ENCODE measurements at regions not wholly inside any gene's neighbourhood (a gene's known extent, or its start where the extent isn't known, plus 50 kb on each side); places are given as distances from the start of the nearest gene placed in this dataset.

GRCh38 chr6:88370127-88370710 is 204.1 kb upstream of the CNR1 start:
- H3K27me3 ChIP-seq (ENCODE audit: control insufficient read depth, extremely low read depth, insufficient read depth, low read length), result peaks cover 8% of the 10 kb centered on the region
- no peak overlapping the region for H3K4me3 ChIP-seq (ENCODE audit: control insufficient read depth in 2 of 3, extremely low read depth in 1 of 3, insufficient read depth in 2 of 3, low read depth in 1 of 3, low read length in 3 of 3)
- no peak overlapping the region for H3K4me2 ChIP-seq (ENCODE audit: control insufficient read depth, extremely low read depth, insufficient read depth, low read depth, low read length)
- no peak overlapping the region for H2AFZ ChIP-seq (ENCODE audit: control insufficient read depth, low read length)
- dilution Hi-C loops (cut with MboI; ENCODE audit: extremely low pct_ligation_motif_present, low sequenced_read_pairs), result no loop called here
- no peaks in the 10 kb centered on the region for H3K36me3 ChIP-seq (ENCODE audit: control insufficient read depth in 2 of 2, extremely low read depth in 1 of 2, insufficient read depth in 2 of 2, low read length in 2 of 2)
- no peak for TF ChIP-seq CTCF (optimal IDR thresholded peaks at IDR 0.05 in 1 of 3, IDR thresholded peaks at IDR 0.05 in 1 of 3, conservative IDR thresholded peaks at IDR 0.05 in 1 of 3; ENCODE audit: extremely low read depth in 1 of 3, insufficient read depth in 2 of 3, low read length in 3 of 3)
- H3K27ac ChIP-seq (ENCODE audit: control insufficient read depth, insufficient read depth, low read length), result no peak overlapping the region
- H3K9me1 ChIP-seq (ENCODE audit: control insufficient read depth, extremely low read depth, insufficient read depth, low read length), result no peaks in the 10 kb centered on the region
- H4K20me1 ChIP-seq (ENCODE audit: control insufficient read depth, extremely low read depth, insufficient read depth, low read length), result no peaks in the 10 kb centered on the region
- no peak overlapping the region for H3K9ac ChIP-seq (ENCODE audit: control insufficient read depth, extremely low read depth, insufficient read depth, low read length)
- H3K9me3 ChIP-seq (ENCODE audit: control insufficient read depth, low read depth, low read length), result no peaks in the 10 kb centered on the region
- H3K79me2 ChIP-seq (ENCODE audit: control insufficient read depth, insufficient read depth, low read length), result no peaks in the 10 kb centered on the region
- DNase-seq (ENCODE audit: low read depth, low spot score) (no peak), FAIRE-seq (no peak)
- H3K4me1 ChIP-seq (ENCODE audit: control insufficient read depth, extremely low read depth, insufficient read depth, low read length), result no peaks in the 10 kb centered on the region

GRCh38 chr6:88369262-88369661 is 203.1 kb upstream of the CNR1 start:
- H3K79me2 ChIP-seq (ENCODE audit: control insufficient read depth, insufficient read depth, low read length), result no peaks in the 10 kb centered on the region
- no peak overlapping the region for H3K4me2 ChIP-seq (ENCODE audit: control insufficient read depth, extremely low read depth, insufficient read depth, low read depth, low read length)
- H3K9ac ChIP-seq (ENCODE audit: control insufficient read depth, extremely low read depth, insufficient read depth, low read length), result no peak overlapping the region
- peaks cover 8% of the 10 kb centered on the region for H3K27me3 ChIP-seq (ENCODE audit: control insufficient read depth, extremely low read depth, insufficient read depth, low read length)
- dilution Hi-C loops (cut with MboI; ENCODE audit: extremely low pct_ligation_motif_present, low sequenced_read_pairs), result no loop called here
- H3K4me3 ChIP-seq (ENCODE audit: control insufficient read depth in 2 of 3, extremely low read depth in 1 of 3, insufficient read depth in 2 of 3, low read depth in 1 of 3, low read length in 3 of 3), result no peak overlapping the region
- no peaks in the 10 kb centered on the region for H3K36me3 ChIP-seq (ENCODE audit: control insufficient read depth in 2 of 2, extremely low read depth in 1 of 2, insufficient read depth in 2 of 2, low read length in 2 of 2)
- no peaks in the 10 kb centered on the region for H3K9me1 ChIP-seq (ENCODE audit: control insufficient read depth, extremely low read depth, insufficient read depth, low read length)
- TF ChIP-seq CTCF (optimal IDR thresholded peaks at IDR 0.05 in 1 of 3, IDR thresholded peaks at IDR 0.05 in 1 of 3, conservative IDR thresholded peaks at IDR 0.05 in 1 of 3; ENCODE audit: extremely low read depth in 1 of 3, insufficient read depth in 2 of 3, low read length in 3 of 3), result no peak
- no peak for TF ChIP-seq EZH2 (IDR thresholded peaks at IDR 0.05; ENCODE audit: low read length)
- no peaks in the 10 kb centered on the region for H3K4me1 ChIP-seq (ENCODE audit: control insufficient read depth, extremely low read depth, insufficient read depth, low read length)
- H4K20me1 ChIP-seq (ENCODE audit: control insufficient read depth, extremely low read depth, insufficient read depth, low read length), result no peaks in the 10 kb centered on the region
- H2AFZ ChIP-seq (ENCODE audit: control insufficient read depth, low read length), result no peak overlapping the region
- no peak overlapping the region for H3K27ac ChIP-seq (ENCODE audit: control insufficient read depth, insufficient read depth, low read length)
- no peak for DNase-seq (ENCODE audit: low read depth, low spot score)
- no peaks in the 10 kb centered on the region for H3K9me3 ChIP-seq (ENCODE audit: control insufficient read depth, low read depth, low read length)
- FAIRE-seq, result no peak
